ENCODE measurements at regions not wholly inside any gene's neighbourhood (a gene's known extent, or its start where the extent isn't known, plus 50 kb on each side); places are given as distances from the start of the nearest gene placed in this dataset.

DNA sequence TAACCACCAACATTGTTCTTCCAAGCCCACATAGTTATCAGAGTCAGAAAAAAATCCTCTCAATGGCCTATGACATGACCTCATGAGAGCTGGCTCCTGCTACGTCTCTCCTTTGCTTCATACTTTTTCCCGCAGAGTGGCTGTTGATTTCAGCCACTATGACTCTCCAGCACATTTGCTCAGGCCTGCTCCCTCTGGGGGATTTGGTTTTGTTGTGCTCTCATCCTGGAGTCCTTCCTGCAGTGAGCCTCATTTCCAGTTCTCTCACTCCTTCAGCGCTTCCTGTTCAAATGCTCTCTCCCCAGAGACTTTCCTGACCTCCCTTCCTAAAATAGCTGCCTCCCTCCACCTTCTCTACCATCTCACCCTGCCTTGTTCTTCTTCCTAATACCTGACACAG, 72.0 kb upstream of the USP29 start:
- H2BK12ac ChIP-seq (ENCODE audit: low read depth, low read length): no peak overlapping the region
- no peak overlapping the region for H2BK15ac ChIP-seq (ENCODE audit: low read length)
- H3K79me1 ChIP-seq (ENCODE audit: low read depth, low read length): no peaks in the 10 kb centered on the region
- FAIRE-seq (no peak), DNase-seq (ENCODE audit: low read depth in 1 of 2, low spot score in 2 of 2) (no peak)
- H3K23me2 ChIP-seq (ENCODE audit: low read depth, low read length): peaks cover 5% of the 10 kb centered on the region; the same call in 1 of the 2 replicates
- H3K27me3 ChIP-seq (replicated peaks in 1 of 4; ENCODE audit: control insufficient read depth in 3 of 4, extremely low read depth in 1 of 4, insufficient read depth in 3 of 4, low read length in 3 of 4): no peaks in the 10 kb centered on the region
- H4K8ac ChIP-seq (ENCODE audit: extremely low read depth, insufficient read depth, low read length): no peak overlapping the region
- H2BK20ac ChIP-seq (ENCODE audit: low read length): no peak overlapping the region
- H3K4me1 ChIP-seq (replicated peaks in 1 of 4; ENCODE audit: control insufficient read depth in 3 of 4, insufficient read depth in 4 of 4, low read length in 3 of 4): no peaks in the 10 kb centered on the region
- H3K56ac ChIP-seq (replicated peaks; ENCODE audit: insufficient read length, low read depth, low read length): no peak overlapping the region
- H4K5ac ChIP-seq (ENCODE audit: insufficient read length, low read depth, low read length): no peak overlapping the region
- no peak overlapping the region for H3K23ac ChIP-seq (ENCODE audit: insufficient read length)
- H3K9me3 ChIP-seq (ENCODE audit: insufficient read depth in 2 of 2, low read depth in 1 of 2, low read length in 1 of 2): peaks cover 77 to 90% of the 10 kb centered on the region in 2 experiments
- no peak overlapping the region for H3K18ac ChIP-seq (ENCODE audit: extremely low read depth, low read length)
- no peak overlapping the region for H3K4me2 ChIP-seq (ENCODE audit: insufficient read depth in 1 of 2, low read depth in 2 of 2, low read length in 2 of 2)
- H3K9ac ChIP-seq (replicated peaks in 1 of 4; ENCODE audit: extremely low read depth in 1 of 4, low read depth in 3 of 4, low read length in 3 of 4): no peak overlapping the region
- no peak overlapping the region for H4K91ac ChIP-seq (replicated peaks; ENCODE audit: insufficient read length, low read length)
- H2AK5ac ChIP-seq (ENCODE audit: low read depth, low read length): no peak overlapping the region
- H3K4me3 ChIP-seq (ENCODE audit: extremely low read depth in 1 of 4, insufficient read depth in 2 of 4, low read depth in 3 of 4, low read length in 4 of 4): no peak overlapping the region
- no peaks in the 10 kb centered on the region for H3K79me2 ChIP-seq (ENCODE audit: control insufficient read depth in 1 of 2, insufficient read depth in 2 of 2, low read length in 2 of 2)
- no peak overlapping the region for H2BK5ac ChIP-seq (ENCODE audit: low read depth, low read length)
- H3K4ac ChIP-seq (replicated peaks; ENCODE audit: insufficient read length, low read depth, low read length): no peak overlapping the region
- TF ChIP-seq SIX5 (IDR thresholded peaks at IDR 0.05; ENCODE audit: low read depth, low read length): no peak
- no peak for TF ChIP-seq CBX8 (IDR thresholded peaks at IDR 0.05; ENCODE audit: borderline replicate concordance, low read depth, low read length)
- TF ChIP-seq BCL11A (IDR thresholded peaks at IDR 0.05; ENCODE audit: low read depth in 2 of 2, low read length in 2 of 2): no peak
- no peak for TF ChIP-seq JUN (IDR thresholded peaks at IDR 0.05; ENCODE audit: low read depth, low read length)
- H2BK120ac ChIP-seq (replicated peaks; ENCODE audit: low read depth, low read length): no peak overlapping the region
- WGBS, 2 experiments (ENCODE audit: extremely low coverage in 1 of 2, insufficient coverage in 1 of 2, insufficient read length in 1 of 2, insufficient replicate concordance in 2 of 2, low coverage in 1 of 2, low lambda C conversion rate in 2 of 2, missing lambda C conversion rate in 1 of 2): 71% methylated on average over 3 of the region's 3 CpGs; no CpG with 5 or more reads in 1 of the 2 experiments
- POLR2A ChIA-PET (ENCODE audit: partially characterized antibody): no interaction called here
- no peak overlapping the region for H3K14ac ChIP-seq (ENCODE audit: insufficient read length)
- CTCF ChIA-PET (ENCODE audit: partially characterized antibody): interaction anchor here (0.7 kb wide), 1 partner anchor 23 kb away, joined by 3 read pairs; no protein-coding TSS in a partner anchor
- no peak overlapping the region for H2AFZ ChIP-seq (ENCODE audit: low read length)
- no peak overlapping the region for H3K27ac ChIP-seq (ENCODE audit: low read depth, low read length)
- H3K36me3 ChIP-seq (ENCODE audit: control insufficient read depth in 2 of 4, insufficient read depth in 4 of 4, low read length in 3 of 4): no peaks in the 10 kb centered on the region
- no peaks in the 10 kb centered on the region for H4K20me1 ChIP-seq (replicated peaks in 1 of 2; ENCODE audit: control insufficient read depth in 1 of 2, insufficient read depth in 2 of 2, low read length in 2 of 2)
